ENCODE measurements at regions not wholly inside any gene's neighbourhood (a gene's known extent, or its start where the extent isn't known, plus 50 kb on each side); places are given as distances from the start of the nearest gene placed in this dataset.
"Not testable (repeated sequence)": the region's sequence is repeated elsewhere in the genome, so short reads cannot be mapped to it uniquely, and the experiment has no call there.

DNA sequence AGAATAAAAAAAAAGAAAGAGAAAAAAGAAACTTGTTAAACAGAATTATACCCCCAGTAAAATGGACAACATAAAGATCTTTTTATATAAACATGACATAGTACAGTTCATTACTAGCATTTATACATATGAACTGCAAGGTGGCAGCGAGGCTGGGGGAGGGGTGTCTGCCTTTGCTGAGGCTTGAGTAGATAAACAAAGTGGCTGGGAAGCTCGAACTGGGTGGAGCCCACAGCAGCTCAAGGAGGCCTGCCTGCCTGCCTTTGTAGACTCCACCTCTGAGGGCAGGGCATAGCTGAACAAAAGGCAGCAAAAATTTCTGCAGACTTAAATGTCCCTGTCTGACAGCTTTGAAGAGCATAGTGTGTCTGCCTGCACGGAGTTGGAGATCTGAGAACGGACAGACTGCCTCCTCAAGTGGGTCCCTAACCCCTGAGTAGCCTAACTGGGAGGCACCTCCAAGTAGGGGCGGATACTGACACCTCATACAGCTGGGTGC, 108.9 kb upstream of the SNX7 start:
- TF ChIP-seq, protein P1, sequence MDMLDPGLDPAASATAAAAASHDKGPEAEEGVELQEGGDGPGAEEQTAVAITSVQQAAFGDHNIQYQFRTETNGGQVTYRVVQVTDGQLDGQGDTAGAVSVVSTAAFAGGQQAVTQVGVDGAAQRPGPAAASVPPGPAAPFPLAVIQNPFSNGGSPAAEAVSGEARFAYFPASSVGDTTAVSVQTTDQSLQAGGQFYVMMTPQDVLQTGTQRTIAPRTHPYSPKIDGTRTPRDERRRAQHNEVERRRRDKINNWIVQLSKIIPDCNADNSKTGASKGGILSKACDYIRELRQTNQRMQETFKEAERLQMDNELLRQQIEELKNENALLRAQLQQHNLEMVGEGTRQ (IDR thresholded peaks at IDR 0.05; ENCODE audit: borderline replicate concordance, low read depth, low read length): not testable (repeated sequence)
- TF ChIP-seq YY1 (IDR thresholded peaks at IDR 0.05; ENCODE audit: low read depth); SMC3 (IDR thresholded peaks at IDR 0.05; ENCODE audit: low read depth, low read length); RAD21 (IDR thresholded peaks at IDR 0.05; ENCODE audit: low read length); GABPA (IDR thresholded peaks at IDR 0.05; ENCODE audit: low read depth): not testable (repeated sequence)
- TF ChIP-seq, protein P2, sequence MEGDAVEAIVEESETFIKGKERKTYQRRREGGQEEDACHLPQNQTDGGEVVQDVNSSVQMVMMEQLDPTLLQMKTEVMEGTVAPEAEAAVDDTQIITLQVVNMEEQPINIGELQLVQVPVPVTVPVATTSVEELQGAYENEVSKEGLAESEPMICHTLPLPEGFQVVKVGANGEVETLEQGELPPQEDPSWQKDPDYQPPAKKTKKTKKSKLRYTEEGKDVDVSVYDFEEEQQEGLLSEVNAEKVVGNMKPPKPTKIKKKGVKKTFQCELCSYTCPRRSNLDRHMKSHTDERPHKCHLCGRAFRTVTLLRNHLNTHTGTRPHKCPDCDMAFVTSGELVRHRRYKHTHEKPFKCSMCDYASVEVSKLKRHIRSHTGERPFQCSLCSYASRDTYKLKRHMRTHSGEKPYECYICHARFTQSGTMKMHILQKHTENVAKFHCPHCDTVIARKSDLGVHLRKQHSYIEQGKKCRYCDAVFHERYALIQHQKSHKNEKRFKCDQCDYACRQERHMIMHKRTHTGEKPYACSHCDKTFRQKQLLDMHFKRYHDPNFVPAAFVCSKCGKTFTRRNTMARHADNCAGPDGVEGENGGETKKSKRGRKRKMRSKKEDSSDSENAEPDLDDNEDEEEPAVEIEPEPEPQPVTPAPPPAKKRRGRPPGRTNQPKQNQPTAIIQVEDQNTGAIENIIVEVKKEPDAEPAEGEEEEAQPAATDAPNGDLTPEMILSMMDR (IDR thresholded peaks at IDR 0.05): not testable (repeated sequence)
- TF ChIP-seq, protein P3, sequence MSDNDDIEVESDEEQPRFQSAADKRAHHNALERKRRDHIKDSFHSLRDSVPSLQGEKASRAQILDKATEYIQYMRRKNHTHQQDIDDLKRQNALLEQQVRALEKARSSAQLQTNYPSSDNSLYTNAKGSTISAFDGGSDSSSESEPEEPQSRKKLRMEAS (IDR thresholded peaks at IDR 0.05; ENCODE audit: low read depth): not testable (repeated sequence)
